H9 (cell line): ENCODE measurements at regions not wholly inside any gene's neighbourhood (a gene's known extent, or its start where the extent isn't known, plus 50 kb on each side); places are given as distances from the start of the nearest gene placed in this dataset.

Experiments
- DNase-seq: peaks from one replicate; pipeline ENCODE4 v3.0.0-alpha.2; 2017
- H2AFZ ChIP-seq: one replicate; pipeline ENCODE4 v1.6.1; 2013; ENCODE audit warnings: mild to moderate bottlenecking, low read length, control low read depth, moderate library complexity
- H2AK5ac ChIP-seq: 2 replicates; pipeline ENCODE4 v1.6.1; 2013; ENCODE audit warnings: low read length, control low read depth, mixed read lengths; ENCODE audit not compliant: insufficient read length
- H2BK120ac ChIP-seq: one replicate; pipeline ENCODE4 v1.6.1; 2013; ENCODE audit warnings: low read depth, mild to moderate bottlenecking, low read length, control low read depth, inconsistent platforms; ENCODE audit not compliant: poor library complexity, severe bottlenecking
- H2BK12ac ChIP-seq: 2 replicates; pipeline ENCODE4 v1.6.1; 2013; ENCODE audit warnings: low read length, control low read depth, mixed read lengths, low read depth; ENCODE audit not compliant: insufficient read length
- H2BK15ac ChIP-seq: 2 replicates; pipeline ENCODE4 v1.6.1; 2013; ENCODE audit warnings: low read depth, low read length, control low read depth
- H2BK20ac ChIP-seq: one replicate; pipeline ENCODE4 v1.6.1; 2013; ENCODE audit warnings: low read depth, mild to moderate bottlenecking, low read length, control low read depth, inconsistent platforms; ENCODE audit not compliant: poor library complexity, severe bottlenecking
- H2BK5ac ChIP-seq: 2 replicates; pipeline ENCODE4 v1.6.1; 2013; ENCODE audit warnings: low read length, control low read depth, mixed read lengths; ENCODE audit not compliant: insufficient read length
- H3K14ac ChIP-seq: 2 replicates; pipeline ENCODE4 v1.6.1; 2013; ENCODE audit warnings: low read length, control low read depth; ENCODE audit not compliant: insufficient read depth
- H3K18ac ChIP-seq: 2 replicates; pipeline ENCODE4 v1.6.1; 2013; ENCODE audit warnings: low read depth, mild to moderate bottlenecking, mixed read lengths, low read length, control low read depth; ENCODE audit not compliant: insufficient read length
- H3K23ac ChIP-seq: 2 replicates; pipeline ENCODE4 v1.6.1; 2013; ENCODE audit warnings: low read length, control low read depth, mixed read lengths, low read depth; ENCODE audit not compliant: insufficient read length
- H3K23me2 ChIP-seq: 2 replicates; pipeline ENCODE4 v1.6.1; 2013; ENCODE audit warnings: low read depth, mild to moderate bottlenecking, mixed read lengths, low read length, control low read depth; ENCODE audit not compliant: insufficient read length, poor library complexity, severe bottlenecking
- H3K27ac ChIP-seq: 2 replicates; pipeline ENCODE4 v1.5.1; 2013; ENCODE audit warnings: low read length, control low read depth, mixed read lengths, low read depth; ENCODE audit not compliant: insufficient read length
- H3K27me3 ChIP-seq: 2 replicates; pipeline ENCODE4 v1.6.1; 2013; ENCODE audit warnings: low read length, control low read depth, inconsistent platforms; ENCODE audit not compliant: insufficient read depth
- H3K4ac ChIP-seq: 2 replicates; pipeline ENCODE4 v1.6.1; 2013; ENCODE audit warnings: low read depth, mild to moderate bottlenecking, control low read depth, inconsistent platforms, low read length, moderate library complexity
- H3K4me1 ChIP-seq: 2 replicates; pipeline ENCODE4 v1.6.1; 2013; ENCODE audit warnings: low read length, control low read depth, inconsistent platforms; ENCODE audit not compliant: insufficient read depth
- H3K4me2 ChIP-seq: 2 replicates; pipeline ENCODE4 v1.6.1; 2013; ENCODE audit warnings: low read length, control low read depth, mixed read lengths; ENCODE audit not compliant: insufficient read length, insufficient read depth
- H3K56ac ChIP-seq: 2 replicates; pipeline ENCODE4 v1.6.1; 2013; ENCODE audit warnings: low read depth, mild to moderate bottlenecking, mixed read lengths, low read length, control low read depth; ENCODE audit not compliant: insufficient read length
- H3K79me1 ChIP-seq: 2 replicates; pipeline ENCODE4 v1.6.1; 2013; ENCODE audit warnings: low read depth, mild to moderate bottlenecking, moderate library complexity, low read length, control low read depth, inconsistent platforms; ENCODE audit not compliant: insufficient read depth, poor library complexity, severe bottlenecking
- H3K79me2 ChIP-seq: 2 replicates; pipeline ENCODE4 v1.6.1; 2013; ENCODE audit warnings: low read length, control low read depth, inconsistent platforms; ENCODE audit not compliant: insufficient read depth
- H3K9ac ChIP-seq: 2 replicates; pipeline ENCODE4 v1.6.1; 2013; ENCODE audit warnings: low read length, control low read depth, mixed read lengths; ENCODE audit not compliant: insufficient read length; ENCODE audit errors: extremely low read depth
- H3K9me3 ChIP-seq: one replicate; pipeline ENCODE4 v1.6.1; 2013; ENCODE audit warnings: low read depth, low read length, inconsistent platforms; ENCODE audit not compliant: control insufficient read depth
- H3T11ph ChIP-seq: one replicate; pipeline ENCODE4 v1.6.1; 2013; ENCODE audit warnings: mild to moderate bottlenecking, low read length, control low read depth, inconsistent platforms
- H4K20me1 ChIP-seq: one replicate; pipeline ENCODE4 v1.6.1; 2013; ENCODE audit not compliant: control insufficient read depth, insufficient read length, insufficient read depth
- H4K5ac ChIP-seq: 2 replicates; pipeline ENCODE4 v1.6.1; 2013; ENCODE audit warnings: low read depth, mild to moderate bottlenecking, mixed read lengths, low read length, control low read depth; ENCODE audit not compliant: insufficient read length
- H4K8ac ChIP-seq: replicated peaks from 2 replicates; pipeline ENCODE4 v1.6.1; 2013; ENCODE audit warnings: low read length, control low read depth, mixed read lengths, low read depth; ENCODE audit not compliant: insufficient read length
- H4K91ac ChIP-seq: 2 replicates; pipeline ENCODE4 v1.6.1; 2013; ENCODE audit warnings: low read depth, mild to moderate bottlenecking, moderate library complexity, mixed read lengths, low read length, control low read depth; ENCODE audit not compliant: insufficient read length
- H3K27ac Mint-ChIP-seq, 3 experiments: 2 replicates in 2 of 3; 3 replicates in 1 of 3; pipeline ENCODE4 v1.8.0; 2020 to 2021; ENCODE audit warnings: mixed read lengths in 3 of 3, mild to moderate bottlenecking in 1 of 3, moderate library complexity in 1 of 3
- H3K27me3 Mint-ChIP-seq: 2 replicates; pipeline ENCODE4 v1.8.0; 2021; ENCODE audit warnings: low read depth, mild to moderate bottlenecking, moderate library complexity, mixed read lengths
- H3K36me3 Mint-ChIP-seq, 3 experiments: 2 replicates in 2 of 3; 3 replicates in 1 of 3; pipeline ENCODE4 v1.8.0; 2020 to 2021; ENCODE audit warnings: low read depth in 3 of 3, mixed read lengths in 3 of 3; ENCODE audit not compliant: insufficient read depth in 1 of 3
- H3K4me1 Mint-ChIP-seq, 2 experiments: 2 replicates each; pipeline ENCODE4 v1.8.0; 2020; ENCODE audit warnings: mixed read lengths in 2 of 2
- H3K4me3 Mint-ChIP-seq, 2 experiments: 2 replicates in 1 of 2; 3 replicates in 1 of 2; pipeline ENCODE4 v1.8.0; 2020 to 2021; ENCODE audit warnings: mild to moderate bottlenecking in 2 of 2, mixed read lengths in 2 of 2, moderate library complexity in 1 of 2
- H3K9me3 Mint-ChIP-seq, 2 experiments: 2 replicates in 1 of 2; 3 replicates in 1 of 2; pipeline ENCODE4 v1.8.0; 2020; ENCODE audit warnings: mild to moderate bottlenecking in 2 of 2, mixed read lengths in 2 of 2, moderate library complexity in 1 of 2
- WGBS: extraction: QIAGEN DNeasy Blood & Tissue Kit; methylation state at CpG from one replicate; pipeline ENCODE4 v1.1.7; 2013; ENCODE audit warnings: missing lambda C conversion rate, low lambda C conversion rate, mixed read lengths; ENCODE audit not compliant: insufficient read length; ENCODE audit errors: extremely low coverage; 5-methylcytosine and 5-hydroxymethylcytosine counted together
- TF ChIP-seq, protein P1 (sequence below): fragments of 200-600 bp; sonication (generic); conservative IDR thresholded peaks from 3 replicates; pipeline ENCODE4 v1.8.0; 2021; ENCODE audit warnings: antibody characterized with exemption, mild to moderate bottlenecking

DNA sequence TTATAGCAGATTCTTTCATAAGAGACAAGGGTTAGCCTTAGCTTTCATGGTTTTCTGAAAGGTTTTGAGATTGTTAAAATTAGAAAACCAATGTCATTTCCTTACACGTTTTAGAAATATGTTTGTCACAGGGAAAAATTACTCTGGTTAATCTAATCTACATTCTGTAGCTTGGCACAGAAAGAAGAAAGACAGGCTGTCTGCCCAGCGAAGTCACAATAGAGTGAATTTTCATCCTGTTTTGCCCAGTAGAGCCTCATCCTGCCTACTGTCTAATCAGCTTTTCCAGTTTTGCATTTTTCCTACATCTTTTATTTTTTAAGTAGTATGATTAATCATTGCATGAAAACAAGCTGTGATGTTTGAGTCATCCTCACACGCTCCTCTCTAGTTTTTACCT is 688.8 kb downstream of the MTRR start:
- H3K36me3 Mint-ChIP-seq: peaks cover 0 to 20% (median 3%) of the 10 kb centered on the region in 3 experiments; a peak in 3 of 7 replicates
- H3K27me3 Mint-ChIP-seq: no peaks in the 10 kb centered on the region
- H3K79me1 ChIP-seq: no peaks in the 10 kb centered on the region
- TF ChIP-seq, protein P1, sequence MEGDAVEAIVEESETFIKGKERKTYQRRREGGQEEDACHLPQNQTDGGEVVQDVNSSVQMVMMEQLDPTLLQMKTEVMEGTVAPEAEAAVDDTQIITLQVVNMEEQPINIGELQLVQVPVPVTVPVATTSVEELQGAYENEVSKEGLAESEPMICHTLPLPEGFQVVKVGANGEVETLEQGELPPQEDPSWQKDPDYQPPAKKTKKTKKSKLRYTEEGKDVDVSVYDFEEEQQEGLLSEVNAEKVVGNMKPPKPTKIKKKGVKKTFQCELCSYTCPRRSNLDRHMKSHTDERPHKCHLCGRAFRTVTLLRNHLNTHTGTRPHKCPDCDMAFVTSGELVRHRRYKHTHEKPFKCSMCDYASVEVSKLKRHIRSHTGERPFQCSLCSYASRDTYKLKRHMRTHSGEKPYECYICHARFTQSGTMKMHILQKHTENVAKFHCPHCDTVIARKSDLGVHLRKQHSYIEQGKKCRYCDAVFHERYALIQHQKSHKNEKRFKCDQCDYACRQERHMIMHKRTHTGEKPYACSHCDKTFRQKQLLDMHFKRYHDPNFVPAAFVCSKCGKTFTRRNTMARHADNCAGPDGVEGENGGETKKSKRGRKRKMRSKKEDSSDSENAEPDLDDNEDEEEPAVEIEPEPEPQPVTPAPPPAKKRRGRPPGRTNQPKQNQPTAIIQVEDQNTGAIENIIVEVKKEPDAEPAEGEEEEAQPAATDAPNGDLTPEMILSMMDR: no peak
- H2BK12ac ChIP-seq: no peak overlapping the region
- H3K4me1 Mint-ChIP-seq: peaks cover 0 to 2% of the 10 kb centered on the region in 2 experiments; a peak in 1 of 4 replicates
- H3K9ac ChIP-seq: no peak overlapping the region
- H3K27ac ChIP-seq: no peak overlapping the region
- no peak overlapping the region for H2BK20ac ChIP-seq
- no peaks in the 10 kb centered on the region; the same call in 1 of the 2 replicates for H3K4me1 ChIP-seq
- H3K4me3 Mint-ChIP-seq: no peak overlapping the region
- peaks cover 16 to 20% of the 10 kb centered on the region in 2 experiments for H3K9me3 Mint-ChIP-seq
- no peaks in the 10 kb centered on the region for H3K23me2 ChIP-seq
- no peak overlapping the region for H4K8ac ChIP-seq
- H2AK5ac ChIP-seq: no peak overlapping the region
- no peak overlapping the region for H3K4me2 ChIP-seq
- H3K27ac Mint-ChIP-seq: no peak overlapping the region
- no peak overlapping the region for H4K91ac ChIP-seq
- H2BK120ac ChIP-seq: no peak overlapping the region
- H3K56ac ChIP-seq: no peak overlapping the region
- no peak overlapping the region for H3K14ac ChIP-seq
- no peak overlapping the region for H3K18ac ChIP-seq
- no peak overlapping the region for H4K5ac ChIP-seq
- no CpG with 5 or more reads among the region's 3 CpGs for WGBS
- H3K4ac ChIP-seq: no peak overlapping the region
- peaks cover 5% of the 10 kb centered on the region for H3K9me3 ChIP-seq
- H2AFZ ChIP-seq: no peak overlapping the region
- H2BK5ac ChIP-seq: no peak overlapping the region
- H3K27me3 ChIP-seq: no peaks in the 10 kb centered on the region
- H3K79me2 ChIP-seq: no peaks in the 10 kb centered on the region
- no peak overlapping the region for H3T11ph ChIP-seq
- no peak overlapping the region for H2BK15ac ChIP-seq
- no peak for DNase-seq
- H4K20me1 ChIP-seq: no peaks in the 10 kb centered on the region
- no peak overlapping the region for H3K23ac ChIP-seq
